SU-DHL-6 (cell line): ENCODE measurements at regions not wholly inside any gene's neighbourhood (a gene's known extent, or its start where the extent isn't known, plus 50 kb on each side); places are given as distances from the start of the nearest gene placed in this dataset.

Experiments used
- H2AFZ ChIP-seq: fragments of 200-600 bp; sonication (generic); 2 replicates; pipeline ENCODE4 v1.6.1; 2014; ENCODE audit warnings: low read depth, mild to moderate bottlenecking, moderate library complexity, mixed read lengths, antibody characterized with exemption, low read length; ENCODE audit not compliant: severe bottlenecking
- H3F3A ChIP-seq: fragments of 200-600 bp; shearing (Covaris generic); 2 replicates; pipeline ENCODE4 v1.6.0; 2016; ENCODE audit warnings: antibody characterized with exemption, mild to moderate bottlenecking; ENCODE audit not compliant: insufficient read depth
- H3K27ac ChIP-seq: fragments of 200-600 bp; sonication (generic); 2 replicates; pipeline ENCODE4 v1.5.1; 2016; ENCODE audit warnings: low read depth, mild to moderate bottlenecking, low read length, moderate library complexity, mixed read lengths
- H3K27me3 ChIP-seq: fragments of 200-600 bp; sonication (generic), shearing (Covaris generic); 2 replicates; pipeline ENCODE4 v1.6.0; 2014; ENCODE audit warnings: mild to moderate bottlenecking, low read length
- H3K36me3 ChIP-seq: fragments of 200-600 bp; sonication (generic); 2 replicates; pipeline ENCODE4 v1.6.1; 2014; ENCODE audit warnings: mild to moderate bottlenecking, low read length, mixed read lengths
- H3K4me2 ChIP-seq: fragments of 300-600, 200-600 bp; shearing (Covaris generic), sonication (generic); 2 replicates; pipeline ENCODE4 v1.6.0; 2014; ENCODE audit warnings: low read length, low read depth, mild to moderate bottlenecking; ENCODE audit not compliant: poor library complexity, severe bottlenecking
- H3K4me3 ChIP-seq: fragments of 200-600 bp; sonication (generic); 2 replicates; pipeline ENCODE4 v1.5.1; 2014; ENCODE audit warnings: antibody characterized with exemption, low read length, mild to moderate bottlenecking, mixed read lengths; ENCODE audit not compliant: insufficient read depth, poor library complexity, severe bottlenecking
- H3K79me2 ChIP-seq: fragments of 200-600 bp; sonication (generic); 2 replicates; pipeline ENCODE4 v1.6.1; 2014; ENCODE audit warnings: mild to moderate bottlenecking, low read length, moderate library complexity; ENCODE audit not compliant: insufficient read depth
- H3K9ac ChIP-seq: fragments of 200-600 bp; sonication (generic); 2 replicates; pipeline ENCODE4 v1.7.0; 2014; ENCODE audit warnings: mild to moderate bottlenecking, low read length
- H3K9me2 ChIP-seq: fragments of 200-600 bp; sonication (generic); replicated peaks from 2 replicates; pipeline ENCODE4 v1.6.1; 2014; ENCODE audit warnings: low read length; ENCODE audit not compliant: insufficient read depth
- H3K9me3 ChIP-seq: fragments of 200-600 bp; sonication (generic); 2 replicates; pipeline ENCODE4 v1.6.1; 2014; ENCODE audit warnings: low read length, mixed read lengths; ENCODE audit not compliant: insufficient read depth
- H4K20me1 ChIP-seq: fragments of 200-600 bp; sonication (generic); 2 replicates; pipeline ENCODE4 v1.6.1; 2014; ENCODE audit warnings: low read depth, mild to moderate bottlenecking, antibody characterized with exemption, low read length, moderate library complexity, mixed read lengths
- EZH2phosphoT487 ChIP-seq: fragments of 200-600 bp; sonication (generic), shearing (Covaris generic); conservative IDR thresholded peaks from 2 replicates; pipeline ENCODE4 v1.6.1; 2018; ENCODE audit warnings: mild to moderate bottlenecking, antibody characterized with exemption, low read length, moderate library complexity, mixed read lengths
- TF ChIP-seq, protein P1 (sequence below): fragments of 200-600 bp; sonication (generic); IDR thresholded peaks from one replicate; pipeline ENCODE4 v1.5.1; 2017; ENCODE audit warnings: antibody characterized with exemption, mild to moderate bottlenecking, low read length, moderate library complexity; ENCODE audit not compliant: insufficient read depth, poor library complexity, severe bottlenecking

GRCh38 chr7:93765475-93765874 is 125.1 kb downstream of the TFPI2 start:
- no peaks in the 10 kb centered on the region for H4K20me1 ChIP-seq
- no peaks in the 10 kb centered on the region for H3K36me3 ChIP-seq
- H3K9ac ChIP-seq, result no peak overlapping the region
- no peaks in the 10 kb centered on the region for H3K27me3 ChIP-seq
- H3K9me2 ChIP-seq, result no peaks in the 10 kb centered on the region
- TF ChIP-seq, protein P1, sequence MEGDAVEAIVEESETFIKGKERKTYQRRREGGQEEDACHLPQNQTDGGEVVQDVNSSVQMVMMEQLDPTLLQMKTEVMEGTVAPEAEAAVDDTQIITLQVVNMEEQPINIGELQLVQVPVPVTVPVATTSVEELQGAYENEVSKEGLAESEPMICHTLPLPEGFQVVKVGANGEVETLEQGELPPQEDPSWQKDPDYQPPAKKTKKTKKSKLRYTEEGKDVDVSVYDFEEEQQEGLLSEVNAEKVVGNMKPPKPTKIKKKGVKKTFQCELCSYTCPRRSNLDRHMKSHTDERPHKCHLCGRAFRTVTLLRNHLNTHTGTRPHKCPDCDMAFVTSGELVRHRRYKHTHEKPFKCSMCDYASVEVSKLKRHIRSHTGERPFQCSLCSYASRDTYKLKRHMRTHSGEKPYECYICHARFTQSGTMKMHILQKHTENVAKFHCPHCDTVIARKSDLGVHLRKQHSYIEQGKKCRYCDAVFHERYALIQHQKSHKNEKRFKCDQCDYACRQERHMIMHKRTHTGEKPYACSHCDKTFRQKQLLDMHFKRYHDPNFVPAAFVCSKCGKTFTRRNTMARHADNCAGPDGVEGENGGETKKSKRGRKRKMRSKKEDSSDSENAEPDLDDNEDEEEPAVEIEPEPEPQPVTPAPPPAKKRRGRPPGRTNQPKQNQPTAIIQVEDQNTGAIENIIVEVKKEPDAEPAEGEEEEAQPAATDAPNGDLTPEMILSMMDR, result no peak
- TF ChIP-seq EZH2phosphoT487, result no peak
- no peaks in the 10 kb centered on the region for H3F3A ChIP-seq
- H3K4me3 ChIP-seq, result no peak overlapping the region
- H2AFZ ChIP-seq, result no peak overlapping the region
- H3K4me2 ChIP-seq, result no peak overlapping the region
- no peaks in the 10 kb centered on the region for H3K9me3 ChIP-seq
- H3K79me2 ChIP-seq, result no peaks in the 10 kb centered on the region
- no peak overlapping the region for H3K27ac ChIP-seq

DNA sequence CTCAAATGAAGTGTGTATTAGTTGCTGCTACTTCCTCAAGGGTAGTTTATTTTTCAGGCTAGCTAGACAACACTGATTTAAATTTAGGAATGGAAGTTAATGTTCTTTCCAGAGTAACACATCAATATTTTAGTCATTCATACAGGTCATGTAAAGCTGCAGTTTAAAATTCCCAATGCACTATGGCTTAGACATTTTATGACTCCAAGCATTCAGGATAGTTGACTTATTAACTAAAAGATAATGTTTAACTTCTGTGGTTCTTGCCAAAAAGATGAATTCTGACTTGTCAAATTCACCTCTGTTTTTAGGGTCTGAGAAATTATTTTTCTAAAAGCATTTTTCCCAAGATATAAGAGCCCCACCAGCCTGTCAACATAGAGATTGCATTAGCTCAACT is 131.9 kb downstream of the TFPI2 start:
- Histone ChIP-seq H3K27ac (no peak overlapping the region), H3K9me3 (no peaks in the 10 kb centered on the region), H3F3A (no peaks in the 10 kb centered on the region), H3K4me3 (no peak overlapping the region), H3K27me3 (no peaks in the 10 kb centered on the region), H3K79me2 (no peaks in the 10 kb centered on the region), H3K36me3 (no peaks in the 10 kb centered on the region), H3K9ac (no peak overlapping the region), H3K9me2 (no peaks in the 10 kb centered on the region), H3K4me2 (no peak overlapping the region), H2AFZ (no peak overlapping the region), H4K20me1 (no peaks in the 10 kb centered on the region)
- TF ChIP-seq, protein P1, result no peak
- TF ChIP-seq EZH2phosphoT487, result no peak

DNA sequence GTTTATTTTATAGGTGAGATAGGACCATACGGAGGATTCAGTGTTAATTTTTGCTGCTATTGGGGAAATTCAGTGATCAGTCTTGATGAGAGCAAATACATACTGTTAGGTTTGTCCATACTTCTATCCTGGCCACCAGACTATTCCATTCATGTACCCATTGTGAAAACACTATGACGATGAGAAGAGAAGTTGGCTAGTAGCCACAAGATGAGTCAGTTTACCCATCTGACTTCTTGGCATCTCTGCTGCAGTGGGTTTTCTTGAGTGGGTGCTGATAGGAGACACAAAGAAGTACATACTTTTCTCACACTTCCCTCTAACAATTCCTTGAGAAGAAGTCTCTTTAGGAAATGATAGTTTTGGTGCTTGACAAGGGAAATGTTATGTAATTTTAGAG is 133.1 kb downstream of the TFPI2 start:
- Histone ChIP-seq H2AFZ (no peak overlapping the region), H3K4me3 (no peak overlapping the region), H3F3A (no peaks in the 10 kb centered on the region), H3K27me3 (no peaks in the 10 kb centered on the region), H3K9me2 (no peaks in the 10 kb centered on the region), H3K27ac (no peak overlapping the region), H3K36me3 (no peaks in the 10 kb centered on the region), H3K9me3 (no peaks in the 10 kb centered on the region), H4K20me1 (no peaks in the 10 kb centered on the region), H3K4me2 (no peak overlapping the region), H3K79me2 (no peaks in the 10 kb centered on the region), H3K9ac (no peak overlapping the region)
- TF ChIP-seq, protein P1, result no peak

DNA sequence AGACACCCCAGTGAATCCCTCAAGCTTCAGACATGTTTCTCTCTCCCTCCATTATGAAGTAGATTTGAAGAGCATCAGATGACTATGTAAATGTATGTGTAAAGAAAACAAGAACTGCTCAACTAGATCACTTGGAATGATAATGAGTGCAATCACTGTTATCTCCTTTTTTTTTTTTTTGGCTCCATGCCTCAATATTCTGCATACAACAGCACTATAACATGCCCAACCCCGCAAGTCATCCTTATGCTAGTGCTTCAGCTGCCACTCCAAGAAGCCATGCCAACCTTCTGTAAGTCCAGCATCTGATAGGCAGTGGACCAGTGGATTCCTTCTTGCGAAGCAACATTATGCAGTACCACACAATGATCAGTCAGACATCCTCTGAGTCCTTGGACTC is 133.7 kb downstream of the TFPI2 start:
- Histone ChIP-seq H2AFZ (no peak overlapping the region), H3K4me3 (no peak overlapping the region), H3K27me3 (no peaks in the 10 kb centered on the region), H3K4me2 (no peak overlapping the region), H3K9me2 (no peaks in the 10 kb centered on the region), H3K79me2 (no peaks in the 10 kb centered on the region), H3K9me3 (no peaks in the 10 kb centered on the region), H3K36me3 (no peaks in the 10 kb centered on the region), H4K20me1 (no peaks in the 10 kb centered on the region), H3K9ac (no peak overlapping the region), H3K27ac (no peak overlapping the region), H3F3A (no peaks in the 10 kb centered on the region)
- TF ChIP-seq EZH2phosphoT487, result no peak
- TF ChIP-seq, protein P1, result no peak
